Stomach smooth muscle (tissue), 2 donors: ENCODE measurements at regions not wholly inside any gene's neighbourhood (a gene's known extent, or its start where the extent isn't known, plus 50 kb on each side); places are given as distances from the start of the nearest gene placed in this dataset.

Source experiments
- H3K27ac ChIP-seq: one replicate; pipeline ENCODE4 v1.7.0; 2013; ENCODE audit warnings: mild to moderate bottlenecking, low read length, inconsistent platforms
- H3K27me3 ChIP-seq, 2 donors: one replicate each; pipeline ENCODE4 v1.7.0; 2013; ENCODE audit warnings: low read length in 2 of 2; ENCODE audit not compliant: insufficient read depth in 2 of 2, control insufficient read depth in 1 of 2
- H3K36me3 ChIP-seq, 2 donors: one replicate each; pipeline ENCODE4 v1.7.0; 2013; ENCODE audit warnings: low read length in 2 of 2; ENCODE audit not compliant: control insufficient read depth in 2 of 2, insufficient read depth in 2 of 2
- H3K4me1 ChIP-seq: one replicate; pipeline ENCODE4 v1.7.0; 2013; ENCODE audit warnings: low read length; ENCODE audit not compliant: control insufficient read depth, insufficient read depth
- H3K4me3 ChIP-seq, 2 donors: one replicate each; pipeline ENCODE4 v1.7.0; 2013; ENCODE audit warnings: low read length in 2 of 2
- H3K9ac ChIP-seq, 2 donors: one replicate each; pipeline ENCODE4 v1.7.0; 2013; ENCODE audit warnings: low read length in 2 of 2, mild to moderate bottlenecking in 1 of 2
- H3K9me3 ChIP-seq, 2 donors: one replicate each; pipeline ENCODE4 v1.7.0; 2013; ENCODE audit warnings: low read length in 2 of 2; ENCODE audit not compliant: control insufficient read depth in 2 of 2
- donor health status: healthy.
- donor health status: Pancreatic carcinoma.

DNA sequence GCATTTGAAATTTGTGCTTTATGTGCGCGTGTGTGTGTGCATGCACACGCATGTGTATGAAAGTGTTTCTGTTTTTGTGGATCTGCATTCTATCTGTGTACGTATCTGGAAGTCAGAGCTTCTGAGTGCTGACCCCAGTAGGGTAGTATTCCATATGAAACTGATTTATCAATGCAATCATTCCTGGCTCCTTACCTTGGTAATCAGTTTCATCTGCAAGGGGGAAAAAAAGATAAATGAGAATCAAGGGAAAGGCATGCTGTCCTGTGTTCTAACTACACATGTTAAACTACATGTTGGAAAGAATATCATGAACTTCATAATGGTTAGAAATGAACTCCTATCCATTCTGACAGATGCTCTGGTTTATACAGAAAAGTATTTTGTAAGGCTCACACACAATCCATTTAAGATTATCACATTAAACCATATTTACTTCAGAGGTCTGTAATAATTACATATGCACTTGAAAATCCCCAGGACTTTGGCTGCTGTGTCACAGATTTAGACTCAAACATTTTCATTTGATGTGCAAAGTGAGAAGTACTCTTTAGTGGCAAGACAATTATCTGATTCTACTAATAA, 276.1 kb upstream of the LMO3 start:
- no peaks in the 10 kb centered on the region for H3K4me1 ChIP-seq
- no peak overlapping the region for H3K4me3 ChIP-seq
- no peak overlapping the region for H3K27ac ChIP-seq
- no peaks in the 10 kb centered on the region for H3K9me3 ChIP-seq
- no peaks in the 10 kb centered on the region for H3K36me3 ChIP-seq
- H3K27me3 ChIP-seq, result no peaks in the 10 kb centered on the region
- no peak overlapping the region for H3K9ac ChIP-seq

DNA sequence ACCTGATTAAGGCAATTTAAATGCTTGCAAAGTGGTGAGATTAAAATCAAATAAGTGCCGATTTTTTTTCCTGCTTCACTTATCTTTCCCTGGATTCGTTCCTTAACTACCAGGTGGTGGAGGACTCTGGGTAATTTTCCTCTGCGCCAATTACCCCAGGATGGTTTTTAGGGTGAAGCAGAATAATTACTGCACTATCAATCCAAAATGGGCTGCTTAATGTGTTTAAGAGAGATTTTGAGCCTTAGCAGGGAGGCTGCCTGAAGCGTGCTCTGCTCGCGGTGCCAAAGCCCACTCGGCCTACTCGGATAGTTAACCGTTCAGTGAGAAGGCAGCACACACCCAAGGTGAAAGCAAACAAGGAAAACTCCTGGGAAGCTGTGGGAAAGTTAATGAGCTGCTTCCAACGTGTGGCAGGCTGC, 274.9 kb upstream of the LMO3 start:
- Histone ChIP-seq H3K4me1 (no peaks in the 10 kb centered on the region), H3K27ac (no peak overlapping the region), H3K36me3 (no peaks in the 10 kb centered on the region), H3K9me3 (no peaks in the 10 kb centered on the region), H3K9ac (no peak overlapping the region), H3K4me3 (no peak overlapping the region), H3K27me3 (no peaks in the 10 kb centered on the region)

DNA sequence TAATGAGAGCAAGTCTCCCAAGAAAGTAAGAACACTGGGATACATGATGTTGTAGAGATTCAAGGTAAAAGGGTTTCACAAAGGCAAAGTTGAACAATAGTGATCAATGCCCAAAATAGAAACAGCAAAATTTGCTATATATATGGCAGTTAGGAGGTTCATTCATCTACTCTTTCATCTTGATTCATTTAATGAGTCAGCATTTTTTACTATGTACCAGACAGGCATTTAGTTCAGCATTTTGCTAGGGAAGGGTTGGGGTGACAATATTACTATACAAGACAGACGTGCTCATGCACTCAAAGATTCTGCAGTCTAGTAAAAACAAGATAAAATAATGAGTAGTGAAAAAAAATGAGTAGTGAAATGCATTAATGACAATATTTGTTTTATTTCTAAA, 264.9 kb upstream of the LMO3 start:
- Histone ChIP-seq H3K4me1 (no peaks in the 10 kb centered on the region), H3K27ac (no peak overlapping the region), H3K4me3 (no peak overlapping the region), H3K27me3 (no peaks in the 10 kb centered on the region), H3K9me3 (no peaks in the 10 kb centered on the region), H3K36me3 (no peaks in the 10 kb centered on the region), H3K9ac (no peak overlapping the region)

DNA sequence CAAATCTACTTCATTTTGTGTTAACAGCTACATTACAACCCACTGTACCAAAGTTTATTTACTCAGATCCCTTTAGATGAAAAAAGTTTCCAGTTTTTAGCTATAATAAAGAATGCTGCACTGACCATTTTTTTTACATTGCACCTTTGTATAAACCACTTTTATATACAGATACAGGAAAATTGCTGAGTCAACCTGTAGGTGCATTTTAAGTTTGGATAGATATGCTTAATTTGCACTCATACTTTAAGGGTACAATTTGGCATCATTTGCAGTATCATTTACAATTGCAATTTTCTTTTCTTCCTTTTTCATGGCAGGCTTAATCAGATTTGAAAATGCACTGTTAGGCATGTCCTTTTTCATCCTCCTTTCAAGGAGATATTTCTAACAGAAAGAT, 257.8 kb upstream of the LMO3 start:
- Histone ChIP-seq H3K9me3 (no peaks in the 10 kb centered on the region), H3K27ac (no peak overlapping the region), H3K36me3 (no peaks in the 10 kb centered on the region), H3K4me3 (no peak overlapping the region), H3K9ac (no peak overlapping the region), H3K27me3 (no peaks in the 10 kb centered on the region), H3K4me1 (no peaks in the 10 kb centered on the region)

DNA sequence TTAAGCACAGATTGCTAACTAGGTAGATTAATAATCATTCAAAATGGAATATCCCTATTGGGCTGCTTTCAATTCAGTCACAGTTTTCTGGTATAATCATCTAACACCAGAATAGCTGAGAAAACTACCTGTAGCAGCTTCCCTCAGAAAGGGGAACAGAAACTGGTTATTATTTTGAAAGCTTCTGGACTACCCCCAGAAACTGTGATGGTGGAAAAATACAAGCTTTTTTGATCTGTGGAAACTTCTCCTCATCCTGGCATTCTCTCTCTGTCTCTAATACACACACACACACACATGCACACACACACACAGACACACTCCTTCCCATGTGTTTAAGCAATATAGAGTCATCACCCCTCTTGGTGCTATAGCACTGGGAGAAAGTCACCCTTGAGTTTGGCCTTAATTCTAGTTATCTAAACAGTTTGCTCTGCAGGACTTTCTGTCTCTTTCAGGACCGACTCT, 251.5 kb upstream of the LMO3 start:
- Histone ChIP-seq H3K4me3 (no peak overlapping the region), H3K27me3 (no peaks in the 10 kb centered on the region), H3K36me3 (no peaks in the 10 kb centered on the region), H3K27ac (no peak overlapping the region), H3K9me3 (no peaks in the 10 kb centered on the region), H3K4me1 (no peaks in the 10 kb centered on the region), H3K9ac (no peak overlapping the region)

DNA sequence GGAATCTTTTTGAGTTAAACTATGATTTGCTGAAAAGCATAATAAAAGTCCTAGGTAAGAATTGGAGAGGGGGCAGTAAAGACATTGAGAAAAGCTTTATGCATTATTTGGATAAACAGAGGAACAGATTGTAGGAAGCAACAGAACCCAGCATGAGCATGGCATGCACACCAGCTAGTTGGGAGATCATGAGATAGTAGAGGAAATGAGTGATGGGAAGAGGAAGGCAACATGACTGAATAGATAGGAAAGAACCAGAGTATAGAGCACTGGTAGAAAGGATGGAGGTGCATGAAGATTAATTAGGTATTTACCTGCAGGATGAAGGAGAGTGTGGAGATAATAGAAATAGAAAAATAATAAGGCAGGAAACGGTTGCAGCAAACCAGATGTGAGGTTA, 248.5 kb upstream of the LMO3 start:
- H3K9ac ChIP-seq, result no peak overlapping the region
- H3K27ac ChIP-seq, result no peak overlapping the region
- no peaks in the 10 kb centered on the region for H3K36me3 ChIP-seq
- H3K27me3 ChIP-seq, result no peaks in the 10 kb centered on the region
- H3K9me3 ChIP-seq, result no peaks in the 10 kb centered on the region
- H3K4me1 ChIP-seq, result no peaks in the 10 kb centered on the region
- no peak overlapping the region for H3K4me3 ChIP-seq

DNA sequence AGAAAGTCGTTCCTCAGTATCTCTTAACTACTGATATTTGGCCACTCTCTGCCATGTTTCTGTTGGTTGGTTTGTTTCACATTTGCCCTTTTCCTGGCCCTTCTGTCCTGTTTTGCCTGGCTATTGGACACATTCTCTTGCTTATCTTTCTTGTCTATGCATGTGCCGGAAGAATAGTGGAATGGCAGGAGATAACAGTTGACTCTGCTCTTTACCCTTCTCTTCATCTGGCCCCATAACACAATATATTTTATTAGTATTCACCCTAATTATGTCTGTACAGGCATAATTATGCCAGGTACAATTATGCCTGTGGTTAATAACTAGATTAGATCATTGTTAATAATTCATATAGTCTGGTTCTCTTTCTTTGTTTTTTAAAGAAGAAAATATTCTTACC, 243.5 kb upstream of the LMO3 start:
- no peaks in the 10 kb centered on the region for H3K9me3 ChIP-seq
- no peak overlapping the region for H3K27ac ChIP-seq
- no peak overlapping the region for H3K4me3 ChIP-seq
- H3K9ac ChIP-seq, result no peak overlapping the region
- no peaks in the 10 kb centered on the region for H3K4me1 ChIP-seq
- no peaks in the 10 kb centered on the region for H3K36me3 ChIP-seq
- H3K27me3 ChIP-seq, result no peaks in the 10 kb centered on the region

DNA sequence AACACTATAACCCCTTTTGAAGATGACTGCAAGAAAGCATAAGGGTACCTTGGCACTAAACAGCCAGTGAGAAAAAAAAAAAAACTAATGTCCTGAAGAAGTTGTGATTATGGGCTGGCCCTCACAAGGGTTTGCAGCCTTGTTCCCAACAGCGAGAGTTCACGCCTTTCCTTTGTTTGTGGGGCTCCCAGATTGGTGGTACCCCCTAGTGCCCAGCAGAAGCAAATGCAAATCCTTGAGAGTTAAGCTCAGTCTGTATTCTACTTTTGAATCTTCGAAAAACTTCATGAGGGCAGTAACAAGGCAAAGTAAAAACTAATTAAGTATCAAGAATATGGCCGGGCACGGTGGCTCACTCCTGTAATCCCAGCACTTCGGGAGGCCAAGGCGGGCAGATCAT, 238.9 kb upstream of the LMO3 start:
- Histone ChIP-seq H3K27ac (no peak overlapping the region), H3K4me1 (no peaks in the 10 kb centered on the region), H3K27me3 (no peaks in the 10 kb centered on the region), H3K9ac (no peak overlapping the region), H3K9me3 (no peaks in the 10 kb centered on the region), H3K4me3 (no peak overlapping the region), H3K36me3 (no peaks in the 10 kb centered on the region)

DNA sequence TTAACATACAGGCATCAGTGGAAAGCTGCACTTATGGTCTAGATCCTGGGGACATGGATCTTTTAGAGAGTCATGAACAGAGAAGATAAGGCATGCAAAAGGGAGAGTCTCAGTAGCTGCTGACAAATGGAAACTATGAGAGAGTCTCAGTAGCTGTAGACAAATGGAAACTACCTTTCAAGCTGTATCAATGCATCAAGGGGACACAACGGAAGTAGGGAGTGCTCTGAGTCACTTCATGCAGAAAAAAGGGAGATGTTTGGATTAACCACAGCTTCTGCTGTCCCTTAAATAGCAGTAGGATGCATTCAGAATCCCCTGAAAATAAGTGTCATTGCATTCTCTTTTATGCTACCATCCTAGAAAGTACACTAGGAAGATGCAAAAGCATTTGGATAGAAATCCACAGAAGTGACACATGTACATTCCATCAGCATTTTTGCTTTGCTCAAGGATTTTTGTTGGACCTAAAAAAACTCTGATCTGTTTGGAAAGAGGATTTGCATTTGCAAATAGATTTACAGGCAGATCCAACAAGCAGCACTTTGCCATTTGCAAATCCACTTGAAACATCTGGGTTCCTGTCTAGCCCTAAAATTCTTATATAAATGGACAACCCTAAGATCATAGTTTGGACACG, 227.5 kb upstream of the LMO3 start:
- Histone ChIP-seq H3K9ac (no peak overlapping the region), H3K27ac (no peak overlapping the region), H3K9me3 (no peaks in the 10 kb centered on the region), H3K36me3 (no peaks in the 10 kb centered on the region), H3K4me3 (no peak overlapping the region), H3K4me1 (no peaks in the 10 kb centered on the region), H3K27me3 (no peaks in the 10 kb centered on the region)

DNA sequence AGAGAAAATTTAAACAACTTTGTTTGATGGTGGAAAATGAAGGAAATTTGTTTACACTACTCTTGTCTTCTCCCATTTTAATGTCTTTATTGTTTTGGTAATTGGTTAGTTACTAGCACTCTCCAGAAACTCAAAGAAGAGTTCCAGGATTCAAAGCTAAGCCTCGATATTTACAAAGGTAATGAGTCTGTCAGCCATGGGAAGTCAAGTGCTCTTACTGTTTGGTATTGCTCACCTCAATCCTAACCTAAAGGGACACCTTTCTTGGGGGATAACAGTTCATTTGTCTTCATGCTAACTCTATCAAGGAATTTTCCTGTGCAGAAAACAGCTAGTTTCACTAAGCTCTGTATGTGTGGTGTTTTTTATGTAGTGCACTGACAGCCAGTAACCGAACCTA, 222.9 kb upstream of the LMO3 start:
- Histone ChIP-seq H3K9ac (no peak overlapping the region), H3K27ac (no peak overlapping the region), H3K27me3 (no peaks in the 10 kb centered on the region), H3K4me3 (no peak overlapping the region), H3K4me1 (no peaks in the 10 kb centered on the region), H3K36me3 (no peaks in the 10 kb centered on the region), H3K9me3 (no peaks in the 10 kb centered on the region)

DNA sequence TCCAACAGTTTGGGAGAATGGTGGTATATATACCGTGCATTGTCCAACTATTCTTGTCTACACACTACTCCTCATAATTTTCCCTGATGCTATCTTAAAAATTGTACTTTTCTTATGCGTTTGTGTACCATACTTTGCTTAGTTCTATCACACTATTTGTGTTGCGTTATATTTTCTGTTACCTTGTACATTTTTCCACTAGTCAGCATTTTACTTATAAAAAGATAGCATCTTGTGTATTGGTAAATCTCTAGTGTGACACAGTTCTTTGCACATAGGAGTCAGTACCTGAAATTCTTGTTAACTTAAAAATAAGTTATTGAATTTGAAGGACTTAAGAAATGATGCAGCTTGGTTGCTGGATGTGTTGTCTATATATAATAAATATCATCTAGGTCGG, 201.8 kb upstream of the LMO3 start:
- Histone ChIP-seq H3K9ac (no peak overlapping the region), H3K4me1 (no peaks in the 10 kb centered on the region), H3K9me3 (no peaks in the 10 kb centered on the region), H3K27me3 (no peaks in the 10 kb centered on the region), H3K36me3 (no peaks in the 10 kb centered on the region), H3K4me3 (no peak overlapping the region), H3K27ac (no peak overlapping the region)
